ENCODE measurements at regions not wholly inside any gene's neighbourhood (a gene's known extent, or its start where the extent isn't known, plus 50 kb on each side); places are given as distances from the start of the nearest gene placed in this dataset.
"Not testable (repeated sequence)": the region's sequence is repeated elsewhere in the genome, so short reads cannot be mapped to it uniquely, and the experiment has no call there.

- no peak for DNase-seq
These were observed 54.9 kb downstream of the DIO3 start for GRCh38 chr14:101616202-101616601.

GRCh38 chr14:101619484-101619883 lies 58.2 kb downstream of the DIO3 start:
- DNase-seq, result no peak

GRCh38 chr14:101620031-101620788 lies 58.9 kb downstream of the DIO3 start:
- DNase-seq, result no peak

- DNase-seq, result no peak
These were observed 59.8 kb downstream of the DIO3 start for GRCh38 chr14:101620821-101621785.

- no peak for DNase-seq
These were observed 61.2 kb downstream of the DIO3 start for GRCh38 chr14:101622251-101623076.

- no peak for DNase-seq
These were observed 61.7 kb downstream of the DIO3 start for GRCh38 chr14:101623077-101623372.

GRCh38 chr14:101623685-101624444 lies 62.6 kb downstream of the DIO3 start:
- DNase-seq, result no peak

- no peak for DNase-seq
These were observed 63.2 kb downstream of the DIO3 start for GRCh38 chr14:101624536-101624935.

GRCh38 chr14:101625336-101626097 lies 64.2 kb downstream of the DIO3 start:
- no peak for DNase-seq

- DNase-seq, result no peak
These were observed 65.0 kb downstream of the DIO3 start for GRCh38 chr14:101626331-101626730.

GRCh38 chr14:101627915-101628262 lies 66.6 kb downstream of the DIO3 start:
- no peak for DNase-seq

GRCh38 chr14:101628471-101628966 lies 67.2 kb downstream of the DIO3 start:
- DNase-seq, result peak; percentile 50

- no peak for DNase-seq
These were observed 67.7 kb downstream of the DIO3 start for GRCh38 chr14:101628975-101629374.

GRCh38 chr14:101630056-101630965 lies 69.0 kb downstream of the DIO3 start:
- no peak for DNase-seq

GRCh38 chr14:101631199-101631598 lies 69.9 kb downstream of the DIO3 start:
- DNase-seq, result no peak

GRCh38 chr14:101631970-101632369 lies 70.7 kb downstream of the DIO3 start:
- not testable (repeated sequence) for DNase-seq

GRCh38 chr14:101632520-101632919 lies 71.2 kb downstream of the DIO3 start:
- DNase-seq, result no peak

- DNase-seq, result no peak
These were observed 72.0 kb downstream of the DIO3 start for GRCh38 chr14:101633276-101633675.

- no peak for DNase-seq
These were observed 73.0 kb downstream of the DIO3 start for GRCh38 chr14:101634202-101634849.

All from activated gamma-delta T cell (primary cell).